ENCODE measurements at regions not wholly inside any gene's neighbourhood (a gene's known extent, or its start where the extent isn't known, plus 50 kb on each side); places are given as distances from the start of the nearest gene placed in this dataset.

DNA sequence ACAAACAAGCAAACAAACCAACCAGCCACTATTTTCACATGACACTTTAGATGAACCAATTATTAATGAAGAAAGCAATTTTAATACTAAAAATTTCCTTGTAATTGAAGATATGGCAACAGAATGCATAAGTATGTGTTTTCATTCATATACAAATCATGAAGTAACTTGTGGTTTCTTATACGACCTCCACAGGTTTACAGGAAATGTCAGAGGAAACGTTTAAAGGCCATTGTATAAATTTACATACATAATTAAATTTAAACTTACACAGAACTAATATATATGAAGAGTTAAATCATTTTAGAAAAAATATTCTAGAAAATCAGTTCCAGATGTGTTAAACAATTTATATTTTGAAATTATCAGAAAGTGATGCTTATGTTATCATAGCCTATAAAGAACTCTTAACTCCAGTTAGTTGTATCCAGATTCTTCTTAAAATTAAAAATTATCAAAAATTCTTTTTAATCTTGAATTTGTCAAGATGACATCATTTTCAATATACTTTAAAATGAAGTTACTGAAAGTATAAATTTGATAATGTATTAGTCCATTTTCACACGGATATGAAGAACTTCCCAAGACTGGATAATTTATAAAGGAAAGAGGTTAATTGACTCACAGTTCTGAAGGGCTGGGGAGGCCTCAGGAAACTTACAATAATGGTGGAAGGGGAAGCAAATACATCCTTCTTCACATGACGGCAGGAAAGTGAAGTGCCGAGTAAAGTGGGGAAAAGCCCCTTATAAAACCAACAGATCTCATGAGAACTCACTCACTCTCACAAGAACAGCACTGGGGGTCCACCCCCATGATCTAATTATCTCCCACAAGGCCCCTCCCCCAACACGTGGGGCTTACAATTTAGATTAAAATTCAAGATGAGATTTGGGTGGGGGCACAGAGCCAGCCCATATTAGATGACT is 192.0 kb downstream of the PIK3R1 start:
- H3K4me3 ChIP-seq (ENCODE audit: low read length): no peak overlapping the region
- no peak for TF ChIP-seq ZNF274 (IDR thresholded peaks at IDR 0.05; ENCODE audit: low read depth, low read length)

DNA sequence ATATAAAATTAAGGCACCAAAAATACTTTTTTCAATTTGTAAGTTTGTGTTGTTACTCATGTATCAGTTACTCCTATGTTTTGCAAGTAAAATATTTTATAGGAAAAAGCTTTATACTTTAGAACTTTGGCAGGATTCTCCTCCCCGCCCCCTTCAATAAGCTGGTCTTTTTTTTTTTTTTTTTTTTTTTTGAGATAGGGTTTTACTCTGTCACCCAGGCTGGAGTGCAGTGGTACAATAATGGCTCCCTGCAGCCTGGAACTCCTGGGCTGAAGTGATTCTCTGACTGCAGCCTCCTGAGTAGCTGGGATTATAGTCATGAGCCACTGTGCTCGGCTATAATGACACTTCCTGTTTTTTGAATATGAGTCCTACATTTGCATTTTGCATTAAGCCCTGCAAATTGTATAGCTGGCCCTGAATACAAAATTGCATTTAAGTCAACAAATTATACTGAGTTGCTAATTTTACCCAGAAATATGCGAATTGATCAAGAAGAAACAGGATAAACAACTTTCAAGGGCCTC is 192.9 kb downstream of the PIK3R1 start:
- no peak overlapping the region for H3K4me3 ChIP-seq (ENCODE audit: low read length)
- no peak for TF ChIP-seq ZNF274 (IDR thresholded peaks at IDR 0.05; ENCODE audit: low read depth, low read length)

DNA sequence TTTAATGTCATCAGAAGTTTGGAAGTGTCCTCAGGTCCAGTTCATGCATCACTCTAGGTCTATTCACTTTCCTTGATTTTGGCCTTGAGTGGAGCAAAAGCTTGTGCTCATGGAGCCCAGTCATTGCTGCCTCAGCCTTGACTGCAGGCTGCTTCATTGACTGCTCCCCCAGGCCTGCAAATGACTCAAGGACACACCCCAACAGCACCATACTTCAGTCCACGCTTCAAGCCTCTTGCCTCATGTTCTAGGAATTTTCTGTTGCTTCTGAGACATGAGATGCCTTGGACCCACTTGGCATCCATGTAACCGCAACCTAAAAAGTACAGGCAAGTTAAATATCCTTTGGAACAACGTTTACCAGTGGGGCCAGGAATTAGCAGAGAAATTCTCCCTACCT is 193.7 kb downstream of the PIK3R1 start:
- no peak for TF ChIP-seq ZNF274 (IDR thresholded peaks at IDR 0.05; ENCODE audit: low read depth, low read length)
- no peak overlapping the region for H3K4me3 ChIP-seq (ENCODE audit: low read length)

DNA sequence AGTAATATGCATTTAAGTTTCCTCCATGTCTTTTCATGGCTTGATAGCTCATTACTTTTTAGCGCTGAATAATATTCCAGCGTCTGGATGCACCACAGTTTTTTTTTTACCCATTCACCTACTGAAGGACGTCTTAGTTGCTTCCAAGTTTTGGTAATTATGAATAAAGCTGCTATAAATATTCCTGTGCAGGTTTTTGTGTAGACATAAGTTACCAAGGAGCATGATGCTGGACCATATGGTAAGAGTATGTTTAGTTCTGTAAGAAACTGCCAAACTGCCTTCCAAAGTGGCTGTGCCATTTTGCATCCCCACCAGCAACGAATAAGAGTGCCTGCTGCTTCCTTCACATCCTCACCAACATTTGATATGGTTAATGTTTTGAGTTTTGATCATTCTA is 195.6 kb downstream of the PIK3R1 start:
- H3K4me3 ChIP-seq (ENCODE audit: low read length): no peak overlapping the region
- no peak for TF ChIP-seq ZNF274 (IDR thresholded peaks at IDR 0.05; ENCODE audit: low read depth, low read length)

DNA sequence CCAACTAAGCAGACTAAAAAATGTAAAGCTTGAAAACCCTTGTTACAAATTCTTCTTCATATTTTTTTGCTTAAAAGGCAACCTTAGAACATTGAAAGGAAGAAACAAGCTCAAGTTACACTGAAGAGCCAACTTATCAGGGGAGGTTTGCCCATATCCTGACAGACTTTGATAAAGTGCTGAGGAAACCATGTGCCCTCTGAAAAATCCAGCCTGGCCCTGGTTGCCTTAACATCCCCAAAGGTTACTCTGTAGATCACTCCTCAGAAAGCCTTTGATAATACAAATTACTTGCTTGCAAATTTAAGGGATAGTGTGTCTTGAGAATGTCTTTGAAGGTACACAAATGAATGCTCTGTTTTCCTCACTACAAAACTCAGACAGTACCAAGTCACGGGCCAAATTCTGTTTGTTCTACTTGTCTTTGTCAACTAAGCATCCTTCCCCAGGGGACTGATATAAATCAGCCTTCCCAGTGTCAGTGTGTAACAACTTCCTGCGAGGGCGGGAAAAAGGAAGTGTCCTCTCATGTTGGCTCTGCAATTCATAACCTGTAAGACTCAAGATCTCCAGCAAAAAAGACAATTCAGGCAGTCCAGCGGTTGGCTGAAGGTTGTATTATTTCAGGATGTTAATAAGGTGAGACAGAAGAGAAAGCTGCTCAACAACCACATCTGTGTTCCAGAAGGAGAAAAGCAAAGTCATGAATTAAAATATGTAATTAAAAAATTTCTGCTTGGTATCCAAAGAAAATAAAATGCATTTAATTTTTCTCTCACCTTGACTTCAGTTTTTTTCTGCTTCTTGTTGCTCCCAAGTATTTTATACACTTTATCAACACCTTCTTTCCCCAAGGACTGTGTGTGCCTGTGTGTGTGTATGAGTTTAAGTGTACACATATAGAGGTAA is 199.9 kb downstream of the PIK3R1 start:
- no peak overlapping the region for H3K4me3 ChIP-seq (ENCODE audit: low read length)
- no peak for TF ChIP-seq ZNF274 (IDR thresholded peaks at IDR 0.05; ENCODE audit: low read depth, low read length)

DNA sequence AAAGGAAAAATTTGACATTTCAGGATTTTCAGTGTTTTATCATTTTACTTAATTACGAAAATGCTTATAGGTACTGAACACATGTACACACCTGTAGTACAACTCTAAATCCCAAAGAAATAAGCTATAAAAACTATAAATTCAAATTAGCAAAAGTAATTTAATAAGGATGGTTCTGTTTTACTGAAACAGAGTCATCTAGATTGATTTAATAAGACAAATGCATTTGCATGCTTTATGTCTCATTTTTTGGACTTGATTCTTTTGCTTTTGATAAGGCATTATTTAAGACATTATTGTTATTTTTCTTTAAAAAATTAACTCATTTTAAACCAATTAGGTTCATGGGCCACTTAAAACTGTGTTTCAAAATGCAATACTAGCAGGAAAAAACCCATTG is 201.2 kb downstream of the PIK3R1 start:
- H3K4me3 ChIP-seq (ENCODE audit: low read length): no peak overlapping the region
- TF ChIP-seq ZNF274 (IDR thresholded peaks at IDR 0.05; ENCODE audit: low read depth, low read length): no peak

DNA sequence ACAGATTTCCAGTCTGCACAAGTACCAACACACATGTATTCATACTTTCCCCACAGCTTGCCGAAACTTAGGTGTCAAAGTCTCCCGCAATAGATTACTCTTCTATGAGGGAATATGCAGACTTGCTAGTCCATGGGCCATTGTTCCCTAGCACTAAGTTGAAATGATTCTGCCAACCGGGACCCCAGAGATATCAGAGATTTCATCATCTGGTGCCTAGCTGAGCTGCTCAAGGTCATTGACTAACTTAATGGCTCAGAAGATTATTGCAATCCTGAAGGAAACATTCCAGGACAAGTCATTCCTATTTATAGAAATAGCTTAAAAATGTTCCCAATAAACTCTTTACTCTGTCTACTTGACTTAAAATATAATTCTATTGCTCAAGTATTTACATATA is 202.6 kb downstream of the PIK3R1 start:
- H3K4me3 ChIP-seq (ENCODE audit: low read length): no peak overlapping the region
- TF ChIP-seq ZNF274 (IDR thresholded peaks at IDR 0.05; ENCODE audit: low read depth, low read length): no peak

DNA sequence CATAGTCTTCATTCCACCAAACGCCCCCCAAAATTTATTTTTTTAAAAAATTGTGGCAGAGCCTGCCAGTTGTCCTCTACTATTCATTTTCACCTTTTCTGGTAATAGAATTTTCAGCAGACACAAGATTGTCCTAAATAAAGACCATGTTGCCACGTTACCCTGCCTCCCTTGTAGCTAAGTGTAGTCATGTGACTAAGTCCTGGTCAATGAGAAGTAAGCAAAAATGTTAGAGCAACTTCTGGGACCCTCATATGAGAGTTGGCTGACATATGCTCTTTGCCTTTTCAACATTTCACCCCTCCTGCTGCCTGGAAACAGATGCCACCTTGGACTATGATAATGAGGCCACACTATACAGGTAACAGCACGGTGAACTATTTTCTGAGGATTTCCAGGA is 203.1 kb downstream of the PIK3R1 start:
- no peak for TF ChIP-seq ZNF274 (IDR thresholded peaks at IDR 0.05; ENCODE audit: low read depth, low read length)
- H3K4me3 ChIP-seq (ENCODE audit: low read length): no peak overlapping the region

DNA sequence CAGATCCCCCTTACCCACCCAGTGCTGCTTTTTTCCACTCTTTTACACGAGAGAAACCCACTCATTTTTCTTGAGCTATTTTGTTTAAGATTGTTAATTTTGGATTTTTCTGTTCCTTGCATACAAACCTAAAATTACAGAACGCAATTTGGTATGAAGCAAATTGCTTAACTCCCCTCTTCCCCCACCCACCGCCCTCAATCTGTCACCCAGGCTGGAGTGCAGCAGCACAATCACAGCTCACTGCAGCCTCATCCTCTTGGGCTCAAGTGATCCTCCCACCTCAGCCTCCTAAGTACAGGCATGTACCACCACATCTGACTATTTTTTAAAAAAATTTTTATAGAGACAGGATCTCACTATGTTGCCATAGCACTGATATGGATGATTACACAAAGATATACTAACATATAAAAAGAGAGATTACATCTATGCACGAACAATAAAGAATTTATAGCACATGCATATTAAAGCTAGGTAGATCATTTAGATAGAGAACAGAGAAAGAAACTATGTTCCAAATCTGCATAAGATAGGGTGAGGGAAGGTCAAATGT is 203.6 kb downstream of the PIK3R1 start:
- no peak for TF ChIP-seq ZNF274 (IDR thresholded peaks at IDR 0.05; ENCODE audit: low read depth, low read length)
- no peak overlapping the region for H3K4me3 ChIP-seq (ENCODE audit: low read length)

DNA sequence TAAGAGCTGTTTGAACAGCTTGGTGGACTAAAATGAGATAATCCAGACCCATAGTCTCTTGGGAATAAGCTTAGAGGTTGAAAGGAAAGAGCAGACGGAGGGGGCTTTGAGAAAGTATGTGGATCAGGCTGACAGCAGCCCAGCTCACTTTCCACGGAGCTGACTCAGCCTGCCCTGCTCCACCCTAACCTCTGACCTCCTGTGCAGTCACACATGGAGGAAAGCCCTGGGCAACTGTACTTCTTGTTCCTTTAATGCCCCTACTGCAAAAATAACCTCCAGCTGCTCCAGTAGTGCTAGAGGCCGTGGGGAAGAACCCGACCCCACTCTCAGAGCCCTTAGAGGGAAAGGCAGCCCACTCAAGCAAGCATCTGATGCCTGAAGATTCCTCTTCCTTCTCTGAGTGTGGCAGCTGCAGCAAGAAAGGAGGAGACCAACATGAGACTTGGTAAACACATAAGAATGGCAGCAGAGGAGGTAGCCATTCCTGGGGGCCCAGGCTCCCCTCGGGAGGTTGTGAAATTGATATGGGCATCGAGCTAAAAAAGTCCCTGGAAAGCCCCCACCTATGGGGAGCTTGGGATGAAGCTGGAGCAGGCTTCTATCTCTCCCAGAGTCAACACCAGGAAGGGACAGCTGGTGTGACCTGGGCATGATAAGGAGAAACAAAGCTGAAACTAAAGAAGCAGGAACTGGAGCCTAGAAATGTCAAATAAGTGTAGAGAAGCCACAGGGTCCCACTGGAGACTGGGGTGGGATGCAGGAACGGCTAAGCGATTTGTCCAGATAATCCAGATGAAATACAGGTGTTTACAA is 204.3 kb downstream of the PIK3R1 start:
- no peak overlapping the region for H3K4me3 ChIP-seq (ENCODE audit: low read length)
- TF ChIP-seq ZNF274 (IDR thresholded peaks at IDR 0.05; ENCODE audit: low read depth, low read length): no peak

DNA sequence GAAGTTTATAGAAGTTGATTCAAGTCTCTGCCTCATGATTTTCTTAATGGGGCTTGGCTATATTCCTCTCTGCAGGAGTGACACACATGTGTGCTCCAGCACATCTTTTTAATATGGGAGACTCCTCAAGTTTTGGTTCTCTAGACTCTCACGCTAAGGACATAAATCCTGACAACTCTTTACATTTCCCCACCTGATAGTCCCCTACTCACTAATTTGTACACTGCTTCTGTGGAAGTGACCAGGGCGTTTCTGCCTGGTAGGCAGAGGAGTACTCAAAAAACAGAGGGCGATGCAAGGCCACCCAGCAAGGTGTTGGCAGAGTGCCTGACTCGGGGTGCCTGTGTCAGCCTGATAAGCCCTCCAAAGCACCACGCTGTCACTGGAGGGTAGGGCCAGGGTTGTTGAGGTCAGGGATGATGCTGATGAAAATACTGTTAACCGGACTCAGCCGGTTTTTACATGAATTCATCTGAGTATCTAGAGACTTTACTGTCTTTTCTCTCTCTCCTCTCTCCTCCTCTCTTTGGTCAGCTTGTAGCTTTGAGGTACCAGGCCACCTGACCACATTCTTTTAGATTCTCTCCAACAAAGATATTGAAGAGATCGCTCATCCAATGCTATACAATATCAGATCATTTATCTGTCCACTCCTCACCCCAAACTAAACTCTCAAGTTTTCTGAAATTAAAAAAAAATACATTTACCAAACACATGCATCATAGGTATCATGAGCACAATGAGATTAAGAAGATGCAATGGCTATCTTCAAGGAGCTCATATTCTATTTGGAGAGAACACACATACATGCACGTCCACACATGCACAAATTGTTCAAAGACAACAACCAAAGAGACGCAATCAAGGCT is 205.2 kb downstream of the PIK3R1 start:
- H3K4me3 ChIP-seq (ENCODE audit: low read length): no peak overlapping the region
- no peak for TF ChIP-seq ZNF274 (IDR thresholded peaks at IDR 0.05; ENCODE audit: low read depth, low read length)

DNA sequence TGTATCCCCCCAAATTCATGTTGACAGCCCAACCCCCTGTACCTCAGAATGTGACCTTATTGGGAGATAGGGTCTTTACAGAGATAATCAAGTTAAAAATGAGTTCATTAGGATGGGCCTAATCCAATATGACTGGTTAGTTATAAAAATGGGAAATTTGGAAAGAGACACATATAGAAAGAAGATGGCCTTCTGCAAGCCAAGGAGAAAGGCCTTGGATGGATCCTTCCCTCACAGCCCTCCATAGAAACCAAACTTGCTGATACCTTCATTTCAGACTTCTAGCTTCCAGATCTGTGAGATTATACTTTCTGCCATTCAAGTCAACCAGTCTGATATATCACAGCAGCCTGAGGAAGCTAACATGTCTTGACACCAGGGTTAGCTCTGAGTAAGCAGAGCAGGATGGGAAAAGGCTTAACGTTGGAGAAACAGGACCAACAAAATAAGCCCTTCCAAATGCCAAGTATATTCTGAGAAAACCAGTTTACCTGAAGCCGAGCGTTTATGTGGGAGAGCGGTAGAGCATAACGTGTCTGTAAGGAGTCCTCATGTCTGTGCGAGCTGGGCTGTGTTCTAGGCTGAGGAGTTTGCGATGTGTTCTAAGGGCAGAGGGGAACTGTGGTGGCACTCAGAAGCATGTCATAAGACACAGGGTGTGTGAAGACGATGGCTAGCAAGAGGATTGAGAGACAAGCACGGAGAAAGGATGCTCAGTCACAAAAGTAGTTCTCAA is 206.1 kb downstream of the PIK3R1 start:
- no peak overlapping the region for H3K4me3 ChIP-seq (ENCODE audit: low read length)
- no peak for TF ChIP-seq ZNF274 (IDR thresholded peaks at IDR 0.05; ENCODE audit: low read depth, low read length)

Measured in GM08714 (cell line).